ENCODE measurements at regions not wholly inside any gene's neighbourhood (a gene's known extent, or its start where the extent isn't known, plus 50 kb on each side); places are given as distances from the start of the nearest gene placed in this dataset.

- Histone ChIP-seq H3K79me2 (ENCODE audit: insufficient read depth, low read length) (no peaks in the 10 kb centered on the region), H3K4me2 (ENCODE audit: insufficient read depth, low read length) (no peak overlapping the region), H3K4me3 (ENCODE audit: low read depth in 1 of 2, low read length in 2 of 2) (no peak overlapping the region), H3K36me3 (ENCODE audit: insufficient read depth, low read length) (no peaks in the 10 kb centered on the region), H4K20me1 (ENCODE audit: insufficient read depth, low read length) (no peaks in the 10 kb centered on the region), H3K4me1 (ENCODE audit: insufficient read depth, low read length) (no peaks in the 10 kb centered on the region), H3K27me3 (ENCODE audit: insufficient read depth, low read length, poor library complexity) (no peaks in the 10 kb centered on the region), H3K9me3 (ENCODE audit: insufficient read depth, low read length, severe bottlenecking) (no peaks in the 10 kb centered on the region), H3K27ac (ENCODE audit: low read length) (no peak overlapping the region), H3K9ac (ENCODE audit: low read depth, low read length) (no peak overlapping the region), H2AFZ (ENCODE audit: low read depth, low read length) (0 out of 2 replicates have a peak overlapping the region, but pooled peaks have one; percentile 13)
- no peak for ATAC-seq (ENCODE audit: insufficient read depth, low read depth)
- no peak for TF ChIP-seq CTCF (IDR thresholded peaks at IDR 0.05; ENCODE audit: borderline replicate concordance, extremely low read depth, low read length, poor library complexity, severe bottlenecking)
- TF ChIP-seq EZH2 (IDR thresholded peaks at IDR 0.05; ENCODE audit: borderline replicate concordance, low read depth, low read length, severe bottlenecking), result no peak
- no peak for DNase-seq
Measured at GRCh38 chr5:121725450-121725849, 126.2 kb upstream of the FTMT start.

- Histone ChIP-seq H3K27me3 (ENCODE audit: insufficient read depth, low read length, poor library complexity) (no peaks in the 10 kb centered on the region), H3K36me3 (ENCODE audit: insufficient read depth, low read length) (no peaks in the 10 kb centered on the region), H3K27ac (ENCODE audit: low read length) (no peak overlapping the region), H3K4me1 (ENCODE audit: insufficient read depth, low read length) (no peaks in the 10 kb centered on the region), H2AFZ (ENCODE audit: low read depth, low read length) (no peak overlapping the region), H4K20me1 (ENCODE audit: insufficient read depth, low read length) (no peaks in the 10 kb centered on the region), H3K4me2 (ENCODE audit: insufficient read depth, low read length) (no peak overlapping the region), H3K9me3 (ENCODE audit: insufficient read depth, low read length, severe bottlenecking) (no peaks in the 10 kb centered on the region), H3K79me2 (ENCODE audit: insufficient read depth, low read length) (no peaks in the 10 kb centered on the region), H3K4me3 (ENCODE audit: low read depth in 1 of 2, low read length in 2 of 2) (no peak overlapping the region), H3K9ac (ENCODE audit: low read depth, low read length) (no peak overlapping the region)
- TF ChIP-seq EZH2 (IDR thresholded peaks at IDR 0.05; ENCODE audit: borderline replicate concordance, low read depth, low read length, severe bottlenecking), result no peak
- no peak for TF ChIP-seq CTCF (IDR thresholded peaks at IDR 0.05; ENCODE audit: borderline replicate concordance, extremely low read depth, low read length, poor library complexity, severe bottlenecking)
- no peak for ATAC-seq (ENCODE audit: insufficient read depth, low read depth)
- no peak for DNase-seq
Measured at GRCh38 chr5:121726991-121727390, 124.7 kb upstream of the FTMT start.

- no peaks in the 10 kb centered on the region for H4K20me1 ChIP-seq (ENCODE audit: insufficient read depth, low read length)
- H3K36me3 ChIP-seq (ENCODE audit: insufficient read depth, low read length), result no peaks in the 10 kb centered on the region
- H3K4me3 ChIP-seq (ENCODE audit: low read depth in 1 of 2, low read length in 2 of 2), result no peak overlapping the region
Measured at GRCh38 chr5:121731377-121731776, 120.3 kb upstream of the FTMT start.

More at GRCh38 chr5:121731377-121731776, 120.3 kb upstream of the FTMT start:
- TF ChIP-seq EZH2 (IDR thresholded peaks at IDR 0.05; ENCODE audit: borderline replicate concordance, low read depth, low read length, severe bottlenecking) (no peak), CTCF (IDR thresholded peaks at IDR 0.05; ENCODE audit: borderline replicate concordance, extremely low read depth, low read length, poor library complexity, severe bottlenecking) (no peak)
- no peaks in the 10 kb centered on the region for H3K4me1 ChIP-seq (ENCODE audit: insufficient read depth, low read length)
- ATAC-seq (ENCODE audit: insufficient read depth, low read depth) (no peak), DNase-seq (no peak)
- no peaks in the 10 kb centered on the region for H3K79me2 ChIP-seq (ENCODE audit: insufficient read depth, low read length)
- H3K9me3 ChIP-seq (ENCODE audit: insufficient read depth, low read length, severe bottlenecking), result no peaks in the 10 kb centered on the region
- no peak overlapping the region for H2AFZ ChIP-seq (ENCODE audit: low read depth, low read length)
- H3K4me2 ChIP-seq (ENCODE audit: insufficient read depth, low read length), result no peak overlapping the region
- H3K27ac ChIP-seq (ENCODE audit: low read length), result no peak overlapping the region
- H3K9ac ChIP-seq (ENCODE audit: low read depth, low read length), result no peak overlapping the region
- H3K27me3 ChIP-seq (ENCODE audit: insufficient read depth, low read length, poor library complexity), result no peaks in the 10 kb centered on the region
